ENCODE measurements at regions not wholly inside any gene's neighbourhood (a gene's known extent, or its start where the extent isn't known, plus 50 kb on each side); places are given as distances from the start of the nearest gene placed in this dataset.

GRCh38 chr13:106691861-106692260 is 123.9 kb upstream of the ARGLU1 start:
- no peak for TF ChIP-seq CTCF (IDR thresholded peaks at IDR 0.05; ENCODE audit: unreplicated experiment)
- Mint-ChIP-seq H3K36me3 (ENCODE audit: insufficient read depth, unreplicated experiment) (no peaks in the 10 kb centered on the region), H3K9me3 (ENCODE audit: unreplicated experiment) (no peaks in the 10 kb centered on the region), H3K27me3 (ENCODE audit: insufficient read depth, unreplicated experiment) (no peaks in the 10 kb centered on the region), H3K4me1 (ENCODE audit: insufficient read depth, unreplicated experiment) (no peaks in the 10 kb centered on the region), H3K27ac (ENCODE audit: low read depth, unreplicated experiment) (no peak overlapping the region), H3K4me3 (ENCODE audit: unreplicated experiment) (no peak overlapping the region)
- CTCF ChIA-PET = interaction anchor here (0.6 to 1.1 kb wide), 2 partner anchors 17 to 193 kb away, joined by 3 to 4 read pairs; no protein-coding TSS in a partner anchor
- DNase-seq (ENCODE audit: unreplicated experiment) = no peak
- BruUV-seq (replicated peaks) = no TSS peak
- intact Hi-C loops (cut with micrococcal nuclease) = no loop called here
- POLR2A ChIA-PET = interaction anchor here (0.6 kb wide), 1 partner anchor 190 kb away, joined by 3 read pairs; no protein-coding TSS in a partner anchor

GRCh38 chr13:106691341-106691740 is 123.4 kb upstream of the ARGLU1 start:
- Mint-ChIP-seq H3K4me1 (ENCODE audit: insufficient read depth, unreplicated experiment) (no peaks in the 10 kb centered on the region), H3K27ac (ENCODE audit: low read depth, unreplicated experiment) (no peak overlapping the region), H3K36me3 (ENCODE audit: insufficient read depth, unreplicated experiment) (no peaks in the 10 kb centered on the region), H3K27me3 (ENCODE audit: insufficient read depth, unreplicated experiment) (no peaks in the 10 kb centered on the region), H3K9me3 (ENCODE audit: unreplicated experiment) (no peaks in the 10 kb centered on the region), H3K4me3 (ENCODE audit: unreplicated experiment) (no peak overlapping the region)
- TF ChIP-seq CTCF (IDR thresholded peaks at IDR 0.05; ENCODE audit: unreplicated experiment) = no peak
- ChIA-PET POLR2A (interaction anchor here (0.6 to 0.9 kb wide), 2 partner anchors 122 to 190 kb away, joined by 3 read pairs; no protein-coding TSS in a partner anchor), CTCF (interaction anchor here (0.6 kb wide), 1 partner anchor 194 kb away, joined by 3 read pairs; no protein-coding TSS in a partner anchor)
- DNase-seq (ENCODE audit: unreplicated experiment) = no peak
- intact Hi-C loops (cut with micrococcal nuclease) = no loop called here
- no TSS peak for BruUV-seq (replicated peaks)

- no peak for TF ChIP-seq CTCF (IDR thresholded peaks at IDR 0.05; ENCODE audit: unreplicated experiment)
- Mint-ChIP-seq H3K27ac (ENCODE audit: low read depth, unreplicated experiment) (no peak overlapping the region), H3K4me1 (ENCODE audit: insufficient read depth, unreplicated experiment) (no peaks in the 10 kb centered on the region), H3K4me3 (ENCODE audit: unreplicated experiment) (no peak overlapping the region), H3K27me3 (ENCODE audit: insufficient read depth, unreplicated experiment) (no peaks in the 10 kb centered on the region), H3K36me3 (ENCODE audit: insufficient read depth, unreplicated experiment) (no peaks in the 10 kb centered on the region), H3K9me3 (ENCODE audit: unreplicated experiment) (no peaks in the 10 kb centered on the region)
- POLR2A ChIA-PET = interaction anchor here (0.9 kb wide), 1 partner anchor 121 kb away, joined by 3 read pairs; no protein-coding TSS in a partner anchor
- intact Hi-C loops (cut with micrococcal nuclease) = no loop called here
- BruUV-seq (replicated peaks) = no TSS peak
- CTCF ChIA-PET = no interaction called here
- DNase-seq (ENCODE audit: unreplicated experiment) = no peak
These were observed 122.8 kb upstream of the ARGLU1 start for GRCh38 chr13:106690779-106691178.

- Mint-ChIP-seq H3K4me3 (ENCODE audit: unreplicated experiment) (no peak overlapping the region), H3K27me3 (ENCODE audit: insufficient read depth, unreplicated experiment) (no peaks in the 10 kb centered on the region), H3K4me1 (ENCODE audit: insufficient read depth, unreplicated experiment) (no peaks in the 10 kb centered on the region), H3K27ac (ENCODE audit: low read depth, unreplicated experiment) (no peak overlapping the region), H3K36me3 (ENCODE audit: insufficient read depth, unreplicated experiment) (no peaks in the 10 kb centered on the region), H3K9me3 (ENCODE audit: unreplicated experiment) (no peaks in the 10 kb centered on the region)
- no peak for TF ChIP-seq CTCF (IDR thresholded peaks at IDR 0.05; ENCODE audit: unreplicated experiment)
- no peak for DNase-seq (ENCODE audit: unreplicated experiment)
- intact Hi-C loops (cut with micrococcal nuclease) = no loop called here
- ChIA-PET CTCF (interaction anchor here (0.7 to 1.0 kb wide), 2 partner anchors 81 to 1714 kb away, joined by 3 read pairs; no protein-coding TSS in a partner anchor), POLR2A (no interaction called here)
- no TSS peak for BruUV-seq (replicated peaks)
These were observed 122.0 kb upstream of the ARGLU1 start for GRCh38 chr13:106689906-106690305.

Data from MCF 10A (cell line).